Keratinocyte (primary cell): ENCODE measurements at regions not wholly inside any gene's neighbourhood (a gene's known extent, or its start where the extent isn't known, plus 50 kb on each side); places are given as distances from the start of the nearest gene placed in this dataset.

Experiments
- DNase-seq: peaks from one replicate; pipeline ENCODE4 v3.0.0-alpha.2; 2011; ENCODE audit warnings: low read depth, missing footprints, low spot score
- FAIRE-seq: peaks from 2 replicates; lab custom pipeline; 2011; peaks lifted over from hg19 to GRCh38; lab: Jason Lieb, UNC
- H2AFZ ChIP-seq: 2 replicates; pipeline ENCODE4 v1.6.0; 2012; ENCODE audit warnings: low read length, control low read depth, inconsistent platforms; ENCODE audit not compliant: control insufficient read depth
- H3K27ac ChIP-seq: 2 replicates; pipeline ENCODE4 v1.5.1; 2011; ENCODE audit warnings: low read length; ENCODE audit not compliant: control insufficient read depth, insufficient read depth
- H3K27me3 ChIP-seq: 3 replicates; pipeline ENCODE4 v1.6.0; 2011; ENCODE audit warnings: low read length; ENCODE audit not compliant: control insufficient read depth, insufficient read depth; ENCODE audit errors: extremely low read depth
- H3K36me3 ChIP-seq, 2 experiments: 2 replicates in 1 of 2; 3 replicates in 1 of 2; pipeline ENCODE4 v1.5.1; 2011; ENCODE audit warnings: low read length in 2 of 2, mild to moderate bottlenecking in 1 of 2; ENCODE audit not compliant: control insufficient read depth in 2 of 2, insufficient read depth in 2 of 2; ENCODE audit errors: extremely low read depth in 1 of 2
- H3K4me1 ChIP-seq: 3 replicates; pipeline ENCODE4 v1.5.1; 2011; ENCODE audit warnings: low read length; ENCODE audit not compliant: control insufficient read depth, insufficient read depth; ENCODE audit errors: extremely low read depth
- H3K4me2 ChIP-seq: 3 replicates; pipeline ENCODE4 v1.6.0; 2011; ENCODE audit warnings: low read depth, low read length; ENCODE audit not compliant: control insufficient read depth, insufficient read depth; ENCODE audit errors: extremely low read depth
- H3K4me3 ChIP-seq, 3 experiments: fragments of 200-600 bp in 1 of 3; sonication (generic) in 1 of 3; 2 replicates in 2 of 3; 3 replicates in 1 of 3; pipeline ENCODE4 v1.5.1; 2011 to 2016; ENCODE audit warnings: low read length in 3 of 3, mild to moderate bottlenecking in 3 of 3, control low read depth in 2 of 3, inconsistent platforms in 1 of 3, low read depth in 1 of 3, mixed read lengths in 1 of 3, mixed run types in 1 of 3, moderate library complexity in 1 of 3; ENCODE audit not compliant: control insufficient read depth in 2 of 3, insufficient read depth in 2 of 3; ENCODE audit errors: extremely low read depth in 1 of 3
- H3K79me2 ChIP-seq: 2 replicates; pipeline ENCODE4 v1.6.0; 2012; ENCODE audit warnings: low read length; ENCODE audit not compliant: control insufficient read depth, insufficient read depth
- H3K9ac ChIP-seq: 3 replicates; pipeline ENCODE4 v1.6.0; 2011; ENCODE audit warnings: low read length; ENCODE audit not compliant: control insufficient read depth, insufficient read depth; ENCODE audit errors: extremely low read depth
- H3K9me1 ChIP-seq: 3 replicates; pipeline ENCODE4 v1.6.0; 2011; ENCODE audit warnings: low read length; ENCODE audit not compliant: control insufficient read depth, insufficient read depth; ENCODE audit errors: extremely low read depth
- H3K9me3 ChIP-seq: 2 replicates; pipeline ENCODE4 v1.5.1; 2012; ENCODE audit warnings: low read depth, low read length; ENCODE audit not compliant: control insufficient read depth
- H4K20me1 ChIP-seq: 3 replicates; pipeline ENCODE4 v1.6.0; 2011; ENCODE audit warnings: low read length; ENCODE audit not compliant: control insufficient read depth, insufficient read depth; ENCODE audit errors: extremely low read depth
- CTCF ChIP-seq, 3 experiments: IDR thresholded peaks in 1 of 3; conservative IDR thresholded peaks in 1 of 3; optimal IDR thresholded peaks in 1 of 3; 2 replicates in 2 of 3; 3 replicates in 1 of 3; pipeline versions ENCODE3 to v1.5.1; 2011; ENCODE audit warnings: low read length in 3 of 3, mild to moderate bottlenecking in 3 of 3, moderate library complexity in 2 of 3, control low read depth in 1 of 3, inconsistent platforms in 1 of 3; ENCODE audit not compliant: insufficient read depth in 2 of 3; ENCODE audit errors: extremely low read depth in 1 of 3
- EZH2 ChIP-seq: IDR thresholded peaks from one replicate; pipeline ENCODE4 v1.6.1; 2012; ENCODE audit warnings: inconsistent platforms, mild to moderate bottlenecking, low read length, moderate library complexity
- dilution Hi-C: fragments of 300-500 bp; cut with MboI; formaldehyde crosslinking; loops from one replicate; pipeline ENCODE4 v1.7.0; 2020; ENCODE audit warnings: low sequenced_read_pairs; ENCODE audit not compliant: extremely low pct_ligation_motif_present

DNA sequence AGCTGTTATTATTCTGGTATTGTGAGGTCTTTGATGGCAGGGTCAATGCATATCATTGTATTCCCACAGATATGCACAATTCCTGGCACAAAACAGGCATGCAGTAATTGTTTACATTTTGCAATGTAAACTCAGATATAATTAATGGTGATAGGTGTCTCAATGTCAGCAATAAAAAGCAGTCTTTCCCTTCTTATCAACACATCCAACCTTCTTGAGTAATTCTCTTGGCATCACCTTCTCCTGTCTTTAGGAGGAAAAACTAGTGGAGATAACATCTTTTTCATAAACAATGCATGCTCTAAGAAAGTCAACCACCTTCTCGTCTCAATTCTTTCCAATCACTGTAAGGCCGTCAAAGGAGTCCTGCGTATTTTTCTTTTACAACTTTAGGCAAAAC, 313.3 kb upstream of the GULP1 start:
- Histone ChIP-seq H3K9me3 (no peaks in the 10 kb centered on the region), H3K9me1 (no peaks in the 10 kb centered on the region), H2AFZ (no peak overlapping the region), H3K9ac (no peak overlapping the region), H3K4me3 (no peak overlapping the region), H3K4me2 (no peak overlapping the region), H3K27me3 (no peaks in the 10 kb centered on the region), H3K36me3 (no peaks in the 10 kb centered on the region), H3K4me1 (no peaks in the 10 kb centered on the region), H3K27ac (no peak overlapping the region), H3K79me2 (no peaks in the 10 kb centered on the region), H4K20me1 (no peaks in the 10 kb centered on the region)
- TF ChIP-seq EZH2 (no peak), CTCF (optimal IDR thresholded peaks at IDR 0.05 in 1 of 3, IDR thresholded peaks at IDR 0.05 in 1 of 3, conservative IDR thresholded peaks at IDR 0.05 in 1 of 3; ENCODE audit: extremely low read depth in 1 of 3, insufficient read depth in 2 of 3, low read length in 3 of 3) (no peak)
- FAIRE-seq (no peak), DNase-seq (no peak)
- dilution Hi-C loops, result no loop called here

GRCh38 chr2:187982668-187983067, 309.0 kb upstream of the GULP1 start:
- dilution Hi-C loops, result no loop called here
- H3K27me3 ChIP-seq, result no peaks in the 10 kb centered on the region
- H3K4me1 ChIP-seq, result peaks cover 14% of the 10 kb centered on the region
- no peaks in the 10 kb centered on the region for H3K79me2 ChIP-seq
- no peak overlapping the region for H3K4me2 ChIP-seq
- no peak overlapping the region for H3K27ac ChIP-seq
- no peak for TF ChIP-seq EZH2
- H4K20me1 ChIP-seq, result no peaks in the 10 kb centered on the region
- H3K9ac ChIP-seq, result no peak overlapping the region
- H3K36me3 ChIP-seq, result no peaks in the 10 kb centered on the region
- no peak overlapping the region for H3K4me3 ChIP-seq
- no peak for DNase-seq
- H3K9me3 ChIP-seq, result no peaks in the 10 kb centered on the region
- no peaks in the 10 kb centered on the region for H3K9me1 ChIP-seq
- no peak for FAIRE-seq
- no peak overlapping the region for H2AFZ ChIP-seq

- DNase-seq (no peak), FAIRE-seq (no peak)
- Histone ChIP-seq H3K4me2 (no peak overlapping the region), H3K27ac (no peak overlapping the region), H3K36me3 (no peaks in the 10 kb centered on the region), H3K9me3 (no peaks in the 10 kb centered on the region), H3K9me1 (no peaks in the 10 kb centered on the region), H3K4me3 (no peak overlapping the region), H3K27me3 (no peaks in the 10 kb centered on the region), H3K9ac (no peak overlapping the region), H3K79me2 (no peaks in the 10 kb centered on the region), H3K4me1 (peaks cover 14% of the 10 kb centered on the region), H2AFZ (no peak overlapping the region), H4K20me1 (no peaks in the 10 kb centered on the region)
- TF ChIP-seq EZH2, result no peak
- no peak for TF ChIP-seq CTCF (optimal IDR thresholded peaks at IDR 0.05 in 1 of 3, IDR thresholded peaks at IDR 0.05 in 1 of 3, conservative IDR thresholded peaks at IDR 0.05 in 1 of 3; ENCODE audit: extremely low read depth in 1 of 3, insufficient read depth in 2 of 3, low read length in 3 of 3)
- dilution Hi-C loops, result no loop called here
Measured at GRCh38 chr2:187985195-187985594, 306.5 kb upstream of the GULP1 start.
